HG02852 (cell line): ENCODE measurements at regions not wholly inside any gene's neighbourhood (a gene's known extent, or its start where the extent isn't known, plus 50 kb on each side); places are given as distances from the start of the nearest gene placed in this dataset.
"Not testable (repeated sequence)": the region's sequence is repeated elsewhere in the genome, so short reads cannot be mapped to it uniquely, and the experiment has no call there.

Experiments used
- ATAC-seq: cut with Tn5 transposase; IDR thresholded peaks from one replicate; pipeline ENCODE4 v1.9.1; 2021; ENCODE audit warnings: mild to moderate bottlenecking, moderate library complexity; ENCODE audit not compliant: unreplicated experiment

- no peak for ATAC-seq
Measured at GRCh38 chr1:164361927-164362326, 197.1 kb upstream of the PBX1 start.

DNA sequence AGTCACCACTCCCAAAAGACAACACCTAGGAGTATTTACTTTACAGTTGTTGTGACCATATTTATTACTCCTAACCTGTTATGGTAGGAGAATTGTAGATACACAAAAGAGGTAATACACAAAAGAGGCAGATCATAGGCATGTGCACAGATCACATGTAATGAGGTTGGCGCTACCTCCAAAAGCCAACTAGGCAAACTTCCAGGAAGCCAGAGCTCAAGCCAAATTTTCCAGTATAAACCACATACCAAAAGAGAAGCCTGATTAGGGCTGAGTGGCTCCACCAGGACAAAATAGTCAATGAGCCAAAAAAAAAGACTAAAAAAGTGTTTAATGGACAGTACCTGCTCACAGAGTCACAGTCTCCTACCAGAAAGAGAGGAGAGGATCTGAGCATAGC, 195.0 kb upstream of the PBX1 start:
- ATAC-seq: no peak

- ATAC-seq: no peak
Measured at GRCh38 chr1:164366014-164366413, 193.0 kb upstream of the PBX1 start.

- no peak for ATAC-seq
Measured at GRCh38 chr1:164369698-164370365, 189.2 kb upstream of the PBX1 start.

- ATAC-seq: no peak
Measured at GRCh38 chr1:164380893-164381292, 178.1 kb upstream of the PBX1 start.

- no peak for ATAC-seq
Measured at GRCh38 chr1:164382384-164382783, 176.6 kb upstream of the PBX1 start.

- ATAC-seq: no peak
Measured at GRCh38 chr1:164384262-164384661, 174.7 kb upstream of the PBX1 start.

GRCh38 chr1:164417016-164417704, 141.8 kb upstream of the PBX1 start:
- ATAC-seq: no peak

GRCh38 chr1:164423136-164423535, 135.8 kb upstream of the PBX1 start:
- no peak for ATAC-seq

DNA sequence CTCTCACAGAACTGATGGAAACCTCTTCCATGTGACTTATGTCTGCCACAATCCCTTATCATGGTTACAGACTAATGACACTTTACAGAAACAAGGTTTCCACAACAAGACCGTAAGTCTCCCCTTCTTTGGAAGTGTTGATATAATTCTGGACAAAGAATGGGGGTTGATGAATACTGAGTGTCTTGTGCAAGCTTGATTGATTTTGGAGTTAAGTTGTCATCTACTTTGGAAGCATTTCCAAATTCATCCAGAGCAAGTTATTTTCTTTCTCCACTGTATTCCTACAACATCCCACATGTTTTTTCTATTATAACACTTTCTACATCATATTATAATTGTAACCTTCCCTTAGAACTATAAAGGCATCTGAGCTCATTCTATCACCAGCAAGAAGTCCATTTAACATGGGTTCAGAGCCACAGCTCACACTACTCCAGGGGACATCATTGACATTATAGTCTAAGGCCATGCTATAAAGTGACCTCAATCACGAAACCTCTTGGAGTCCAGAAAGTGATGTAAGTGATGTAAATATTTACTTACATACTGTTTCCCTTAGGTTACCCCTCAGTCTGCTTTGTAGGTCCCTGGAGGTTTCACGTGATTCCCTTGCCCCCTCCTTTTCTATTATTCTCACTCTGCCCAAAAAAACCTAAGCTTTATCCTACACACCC, 125.7 kb upstream of the PBX1 start:
- no peak for ATAC-seq

DNA sequence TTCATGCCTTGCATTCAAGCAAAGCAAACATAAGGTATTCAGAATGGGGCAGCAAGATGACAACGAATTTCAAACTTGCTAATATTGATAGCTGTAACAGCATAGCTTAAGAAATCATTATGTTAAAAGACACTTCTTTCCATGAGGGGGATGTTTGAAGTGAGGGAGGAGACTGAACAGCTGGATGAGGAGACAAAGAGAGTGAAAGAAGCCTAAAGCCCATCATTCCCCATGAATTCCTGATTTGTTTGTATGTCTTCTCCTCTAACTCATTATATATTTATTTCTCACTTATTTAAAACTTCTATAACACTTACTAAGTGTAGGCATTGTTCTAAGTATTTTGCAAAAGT, 125.2 kb upstream of the PBX1 start:
- ATAC-seq: no peak

DNA sequence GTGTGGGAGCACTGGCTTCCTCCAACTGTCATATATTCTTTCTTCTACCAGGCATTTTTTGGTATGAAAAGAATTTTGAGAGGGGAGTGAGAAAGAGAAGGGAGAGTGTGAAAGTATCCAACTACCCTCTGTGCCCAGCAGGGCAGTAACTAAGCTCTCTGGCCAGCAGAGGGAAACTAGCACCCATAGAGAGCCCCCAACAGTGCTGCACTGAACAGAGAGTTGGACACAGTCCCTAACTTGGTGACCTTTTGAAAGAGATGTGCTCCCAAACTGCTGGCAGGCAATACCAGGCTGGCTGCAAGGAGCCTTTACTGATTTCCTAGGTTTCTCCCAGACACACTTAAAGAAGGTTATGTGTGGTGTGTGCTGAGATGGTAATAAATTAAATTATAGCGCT, 118.8 kb upstream of the PBX1 start:
- no peak for ATAC-seq

- no peak for ATAC-seq
Measured at GRCh38 chr1:164443166-164443565, 115.8 kb upstream of the PBX1 start.

DNA sequence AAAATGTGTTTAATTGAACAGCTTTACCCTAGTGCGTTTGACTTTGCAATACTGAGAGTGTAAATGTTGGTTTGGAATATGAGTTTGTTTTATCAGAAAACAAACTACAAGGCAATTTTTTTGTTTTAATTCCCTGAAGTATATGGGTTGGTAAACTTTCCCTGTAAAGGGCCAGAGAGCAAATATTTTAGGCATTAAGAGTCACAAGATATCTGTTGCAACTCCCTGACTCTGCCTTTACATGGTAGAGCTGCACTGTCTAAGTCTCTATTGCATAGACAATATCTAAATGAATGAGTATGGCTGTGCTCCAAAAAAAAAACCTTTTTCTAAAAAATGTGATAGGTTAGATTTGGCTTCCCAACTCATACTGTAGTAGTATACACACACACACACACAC, 115.1 kb upstream of the PBX1 start:
- no peak for ATAC-seq

- ATAC-seq: no peak
Measured at GRCh38 chr1:164446020-164446419, 113.0 kb upstream of the PBX1 start.

GRCh38 chr1:164452549-164452948, 106.4 kb upstream of the PBX1 start:
- no peak for ATAC-seq

- no peak for ATAC-seq
Measured at GRCh38 chr1:164456272-164456671, 102.7 kb upstream of the PBX1 start.

- ATAC-seq: not testable (repeated sequence)
Measured at GRCh38 chr1:164459176-164459575, 99.8 kb upstream of the PBX1 start.

GRCh38 chr1:164466001-164466421, 93.0 kb upstream of the PBX1 start:
- no peak for ATAC-seq

GRCh38 chr1:164466429-164466828, 92.6 kb upstream of the PBX1 start:
- ATAC-seq: no peak

GRCh38 chr1:164470996-164471395, 88.0 kb upstream of the PBX1 start:
- no peak for ATAC-seq

DNA sequence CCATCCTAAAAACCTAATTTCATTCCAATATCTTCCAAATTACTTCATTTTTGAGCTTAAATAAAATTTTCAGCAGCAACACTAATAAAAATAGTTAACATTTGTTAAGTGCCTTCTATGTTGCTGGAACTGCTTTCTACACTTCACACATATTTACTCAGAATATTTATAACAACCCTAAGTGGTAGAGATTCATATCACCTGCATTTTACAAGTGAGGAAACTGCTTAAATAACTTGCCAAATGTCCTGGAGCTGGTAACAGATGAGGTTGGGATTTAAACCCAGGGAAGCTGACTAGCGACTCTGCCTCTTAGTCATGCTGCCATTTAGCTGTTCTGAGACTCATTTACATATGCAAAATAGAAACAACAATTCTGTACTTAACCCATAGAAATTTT, 86.1 kb upstream of the PBX1 start:
- no peak for ATAC-seq
